ENCODE measurements at regions not wholly inside any gene's neighbourhood (a gene's known extent, or its start where the extent isn't known, plus 50 kb on each side); places are given as distances from the start of the nearest gene placed in this dataset.
A peak's percentile ranks its signal among the peaks of the same experiment; 100 is the strongest.

DNA sequence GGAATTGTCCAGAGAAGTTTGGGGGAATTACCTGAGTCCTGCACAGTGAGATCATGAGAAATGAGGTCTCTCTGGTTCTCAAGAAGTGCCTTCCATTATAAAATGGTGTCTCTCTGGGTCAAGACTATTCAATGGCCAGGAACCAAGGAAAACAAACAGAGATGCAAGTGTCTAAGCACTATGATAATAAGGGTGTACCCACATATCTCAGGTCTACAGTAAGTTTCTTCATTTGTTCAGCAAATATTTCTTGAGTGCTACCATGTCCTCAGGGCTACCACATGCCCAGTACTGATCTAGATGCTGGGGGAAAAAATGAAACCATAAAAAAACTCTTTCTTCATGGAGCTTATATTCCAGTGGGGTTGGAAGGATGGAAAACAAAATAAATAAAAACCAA, 170.0 kb downstream of the ACKR3 start:
- Histone ChIP-seq H3K9me3 (ENCODE audit: control insufficient read depth in 2 of 2, insufficient read depth in 1 of 2, low read depth in 1 of 2, low read length in 1 of 2) (no peaks in the 10 kb centered on the region), H3K4me1 (ENCODE audit: control insufficient read depth in 3 of 3, insufficient read depth in 2 of 3, low read depth in 1 of 3, low read length in 2 of 3) (peaks cover 0 to 6% (median 0%) of the 10 kb centered on the region in 3 donors), H3K27me3 (ENCODE audit: control insufficient read depth in 3 of 3, insufficient read depth in 3 of 3, low read length in 3 of 3) (peaks cover 0 to 3% (median 0%) of the 10 kb centered on the region in 3 donors), H3K36me3 (ENCODE audit: control insufficient read depth in 3 of 3, insufficient read depth in 2 of 3, low read depth in 1 of 3, low read length in 3 of 3) (no peaks in the 10 kb centered on the region), H3K4me3 (ENCODE audit: low read depth in 1 of 3, low read length in 3 of 3) (no peak overlapping the region), H3K27ac (ENCODE audit: low read depth in 1 of 3, low read length in 2 of 3) (no peak overlapping the region)
- DNase-seq, result no peak
- no peak for FAIRE-seq

DNA sequence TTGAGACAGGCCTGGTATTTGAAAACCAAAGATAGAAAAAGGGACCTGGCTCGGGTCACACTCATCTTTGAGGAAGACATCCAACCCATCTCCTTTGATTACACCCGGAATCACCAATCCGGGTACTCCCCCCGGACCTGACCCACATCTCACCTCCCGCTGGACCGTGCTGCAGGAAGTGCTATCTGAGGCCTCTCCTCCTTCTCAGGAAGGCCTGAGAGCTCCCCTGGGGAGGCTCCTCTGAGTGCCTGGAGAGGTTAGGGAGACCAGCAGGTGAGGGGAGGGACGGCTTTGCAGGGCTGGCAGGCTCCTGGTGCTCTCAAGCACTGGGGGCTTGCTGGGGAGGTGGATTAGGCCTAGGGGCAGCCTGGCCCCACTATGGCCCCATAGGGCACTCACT, 170.9 kb downstream of the ACKR3 start:
- Histone ChIP-seq H3K27me3 (ENCODE audit: control insufficient read depth in 3 of 3, insufficient read depth in 3 of 3, low read length in 3 of 3) (peaks cover 0 to 3% (median 0%) of the 10 kb centered on the region in 3 donors), H3K4me1 (ENCODE audit: control insufficient read depth in 3 of 3, insufficient read depth in 2 of 3, low read depth in 1 of 3, low read length in 2 of 3) (peaks cover 0 to 6% (median 0%) of the 10 kb centered on the region in 3 donors), H3K27ac (ENCODE audit: low read depth in 1 of 3, low read length in 2 of 3) (no peak overlapping the region), H3K9me3 (ENCODE audit: control insufficient read depth in 2 of 2, insufficient read depth in 1 of 2, low read depth in 1 of 2, low read length in 1 of 2) (no peaks in the 10 kb centered on the region), H3K36me3 (ENCODE audit: control insufficient read depth in 3 of 3, insufficient read depth in 2 of 3, low read depth in 1 of 3, low read length in 3 of 3) (no peaks in the 10 kb centered on the region), H3K4me3 (ENCODE audit: low read depth in 1 of 3, low read length in 3 of 3) (no peak overlapping the region)
- 81 to 83% (median 82%) methylated on average over 7 of the region's 7 CpGs for WGBS, 3 donors
- FAIRE-seq, result no peak
- no peak for DNase-seq

DNA sequence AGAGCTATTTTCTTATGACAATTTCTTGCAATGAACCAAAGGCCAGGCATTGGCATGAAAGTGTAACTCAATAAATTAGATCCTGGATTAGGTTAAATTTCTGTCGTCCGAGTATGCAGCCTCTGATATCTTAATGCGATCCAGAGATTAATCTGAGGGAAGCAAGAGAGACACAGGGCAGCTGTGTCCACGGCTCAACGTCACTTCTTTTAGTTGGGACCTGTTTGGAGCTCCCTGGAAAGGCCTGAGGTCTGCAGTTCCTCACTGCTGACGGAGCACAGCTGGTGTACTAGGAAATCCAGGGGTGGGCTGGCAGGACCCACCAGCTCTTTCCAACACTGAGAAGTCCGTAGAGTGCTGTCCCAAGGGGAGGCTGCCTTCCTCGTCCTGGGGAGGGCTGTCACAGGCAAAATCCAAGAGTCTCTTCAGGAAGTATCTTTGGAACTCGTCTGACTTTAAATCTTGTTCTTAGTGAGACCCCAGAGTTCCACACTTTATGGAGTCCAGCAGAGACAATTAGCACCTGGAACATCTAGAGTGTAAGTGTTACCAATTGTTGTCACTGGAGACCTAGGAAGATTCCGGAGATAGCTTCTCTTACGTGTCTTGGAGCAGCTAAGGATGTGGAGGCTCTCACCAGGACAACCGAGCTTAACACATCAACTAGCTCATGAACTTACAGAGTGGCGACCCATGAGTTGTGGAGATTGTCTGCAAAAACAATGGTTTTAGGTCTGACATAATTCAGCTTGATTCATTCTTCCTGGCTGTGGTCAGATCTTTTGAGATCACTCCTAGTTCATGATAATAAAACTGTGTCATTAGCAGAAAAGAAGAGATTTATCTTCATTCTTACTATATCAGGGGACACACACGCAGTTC, 173.7 kb downstream of the ACKR3 start:
- WGBS, 3 donors, result 69 to 88% (median 81%) methylated on average over 14 of the region's 14 CpGs
- DNase-seq (no peak), FAIRE-seq (no peak)
- no peak overlapping the region for H3K27ac ChIP-seq (ENCODE audit: low read depth in 1 of 3, low read length in 2 of 3)
- no peaks in the 10 kb centered on the region for H3K36me3 ChIP-seq (ENCODE audit: control insufficient read depth in 3 of 3, insufficient read depth in 2 of 3, low read depth in 1 of 3, low read length in 3 of 3)
- no peaks in the 10 kb centered on the region for H3K9me3 ChIP-seq (ENCODE audit: control insufficient read depth in 2 of 2, insufficient read depth in 1 of 2, low read depth in 1 of 2, low read length in 1 of 2)
- no peaks in the 10 kb centered on the region for H3K27me3 ChIP-seq (ENCODE audit: control insufficient read depth in 3 of 3, insufficient read depth in 3 of 3, low read length in 3 of 3)
- no peaks in the 10 kb centered on the region for H3K4me1 ChIP-seq (ENCODE audit: control insufficient read depth in 3 of 3, insufficient read depth in 2 of 3, low read depth in 1 of 3, low read length in 2 of 3)
- H3K4me3 ChIP-seq (ENCODE audit: low read depth in 1 of 3, low read length in 3 of 3), result no peak overlapping the region

GRCh38 chr2:236743921-236744280, 174.3 kb downstream of the ACKR3 start:
- no peak for DNase-seq
- no peak for FAIRE-seq
- 67 to 77% (median 70%) methylated on average over 1 of the region's 1 CpG for WGBS, 3 donors
- Histone ChIP-seq H3K4me1 (ENCODE audit: control insufficient read depth in 3 of 3, insufficient read depth in 2 of 3, low read depth in 1 of 3, low read length in 2 of 3) (no peaks in the 10 kb centered on the region), H3K36me3 (ENCODE audit: control insufficient read depth in 3 of 3, insufficient read depth in 2 of 3, low read depth in 1 of 3, low read length in 3 of 3) (no peaks in the 10 kb centered on the region), H3K27me3 (ENCODE audit: control insufficient read depth in 3 of 3, insufficient read depth in 3 of 3, low read length in 3 of 3) (no peaks in the 10 kb centered on the region), H3K4me3 (ENCODE audit: low read depth in 1 of 3, low read length in 3 of 3) (no peak overlapping the region), H3K9me3 (ENCODE audit: control insufficient read depth in 2 of 2, insufficient read depth in 1 of 2, low read depth in 1 of 2, low read length in 1 of 2) (no peaks in the 10 kb centered on the region), H3K27ac (ENCODE audit: low read depth in 1 of 3, low read length in 2 of 3) (no peak overlapping the region)

- FAIRE-seq (no peak), DNase-seq (no peak)
- Histone ChIP-seq H3K9me3 (ENCODE audit: control insufficient read depth in 2 of 2, insufficient read depth in 1 of 2, low read depth in 1 of 2, low read length in 1 of 2) (no peaks in the 10 kb centered on the region), H3K27ac (ENCODE audit: low read depth in 1 of 3, low read length in 2 of 3) (no peak overlapping the region), H3K36me3 (ENCODE audit: control insufficient read depth in 3 of 3, insufficient read depth in 2 of 3, low read depth in 1 of 3, low read length in 3 of 3) (no peaks in the 10 kb centered on the region), H3K27me3 (ENCODE audit: control insufficient read depth in 3 of 3, insufficient read depth in 3 of 3, low read length in 3 of 3) (no peaks in the 10 kb centered on the region), H3K4me1 (ENCODE audit: control insufficient read depth in 3 of 3, insufficient read depth in 2 of 3, low read depth in 1 of 3, low read length in 2 of 3) (no peaks in the 10 kb centered on the region), H3K4me3 (ENCODE audit: low read depth in 1 of 3, low read length in 3 of 3) (no peak overlapping the region)
- WGBS, 3 donors, result 70 to 92% (median 86%) methylated on average over 6 of the region's 6 CpGs
Measured at GRCh38 chr2:236744281-236744705, 174.7 kb downstream of the ACKR3 start.

DNA sequence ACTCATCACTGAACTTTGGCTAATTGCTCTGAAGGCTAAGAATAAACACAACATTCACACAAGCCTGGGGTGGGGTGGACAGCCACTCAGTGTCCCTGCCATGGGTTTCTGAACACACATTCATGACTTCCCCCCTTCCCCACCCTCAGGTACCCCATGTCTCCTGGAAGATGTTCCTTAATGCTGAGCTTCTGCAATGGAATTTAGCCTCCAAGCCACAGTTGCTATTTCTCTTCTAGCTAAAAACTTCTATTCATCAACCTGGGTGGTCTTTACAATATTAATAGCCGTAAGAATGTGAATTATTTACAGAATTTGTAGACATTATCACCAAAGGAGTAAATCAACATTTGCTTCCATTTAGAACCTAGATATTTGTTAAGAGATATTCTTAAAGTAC, 175.1 kb downstream of the ACKR3 start:
- 78 to 90% (median 82%) methylated on average over 1 of the region's 1 CpG for WGBS, 3 donors
- Histone ChIP-seq H3K4me1 (ENCODE audit: control insufficient read depth in 3 of 3, insufficient read depth in 2 of 3, low read depth in 1 of 3, low read length in 2 of 3) (no peaks in the 10 kb centered on the region), H3K4me3 (ENCODE audit: low read depth in 1 of 3, low read length in 3 of 3) (no peak overlapping the region), H3K27ac (ENCODE audit: low read depth in 1 of 3, low read length in 2 of 3) (no peak overlapping the region), H3K9me3 (ENCODE audit: control insufficient read depth in 2 of 2, insufficient read depth in 1 of 2, low read depth in 1 of 2, low read length in 1 of 2) (no peaks in the 10 kb centered on the region), H3K27me3 (ENCODE audit: control insufficient read depth in 3 of 3, insufficient read depth in 3 of 3, low read length in 3 of 3) (no peaks in the 10 kb centered on the region), H3K36me3 (ENCODE audit: control insufficient read depth in 3 of 3, insufficient read depth in 2 of 3, low read depth in 1 of 3, low read length in 3 of 3) (no peaks in the 10 kb centered on the region)
- DNase-seq, result no peak
- no peak for FAIRE-seq

DNA sequence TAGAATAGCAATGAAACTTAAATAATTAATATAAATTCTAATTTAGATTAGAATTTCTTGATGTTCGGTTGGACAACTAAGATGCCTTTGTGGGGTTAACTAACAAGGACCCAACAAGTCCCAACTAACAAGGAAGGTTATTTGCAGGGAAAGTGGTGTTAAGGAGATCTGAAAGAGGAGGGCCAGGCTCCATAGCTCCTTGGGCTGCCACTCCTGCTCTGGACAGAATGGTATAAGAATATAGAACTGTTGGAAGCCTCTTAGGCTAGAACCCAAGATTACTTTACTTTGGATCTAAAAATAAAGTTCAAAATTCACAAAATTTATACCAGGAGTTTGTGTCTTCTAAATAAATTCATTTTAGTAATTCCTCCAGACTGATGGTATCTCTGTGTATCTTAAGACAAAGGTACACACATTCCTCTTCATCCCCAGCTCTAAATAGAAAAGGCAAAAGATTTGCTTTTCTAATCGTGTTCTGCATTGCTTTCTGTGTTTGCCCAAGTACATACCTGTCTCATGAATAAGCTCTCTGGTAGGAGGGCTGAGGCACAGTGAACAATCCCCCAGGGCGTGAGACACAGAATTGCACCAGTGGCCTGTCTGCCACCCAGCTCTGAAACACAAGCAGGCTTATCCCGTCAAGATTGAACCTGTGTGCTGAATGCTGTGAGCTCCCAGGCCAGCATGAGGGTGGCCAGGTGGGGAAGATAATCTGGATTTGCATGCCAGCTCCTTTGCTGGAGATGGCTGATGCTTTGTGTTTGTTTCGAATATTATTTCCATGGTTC, 176.0 kb downstream of the ACKR3 start:
- 57 to 73% (median 68%) methylated on average over 5 of the region's 5 CpGs for WGBS, 3 donors
- Histone ChIP-seq H3K27me3 (ENCODE audit: control insufficient read depth in 3 of 3, insufficient read depth in 3 of 3, low read length in 3 of 3) (no peaks in the 10 kb centered on the region), H3K27ac (ENCODE audit: low read depth in 1 of 3, low read length in 2 of 3) (no peak overlapping the region), H3K36me3 (ENCODE audit: control insufficient read depth in 3 of 3, insufficient read depth in 2 of 3, low read depth in 1 of 3, low read length in 3 of 3) (no peaks in the 10 kb centered on the region), H3K9me3 (ENCODE audit: control insufficient read depth in 2 of 2, insufficient read depth in 1 of 2, low read depth in 1 of 2, low read length in 1 of 2) (no peaks in the 10 kb centered on the region), H3K4me3 (ENCODE audit: low read depth in 1 of 3, low read length in 3 of 3) (no peak overlapping the region), H3K4me1 (ENCODE audit: control insufficient read depth in 3 of 3, insufficient read depth in 2 of 3, low read depth in 1 of 3, low read length in 2 of 3) (no peaks in the 10 kb centered on the region)
- DNase-seq (peak in 1 of 2 donors; percentile 33), FAIRE-seq (no peak)

- H3K9me3 ChIP-seq (ENCODE audit: control insufficient read depth in 2 of 2, insufficient read depth in 1 of 2, low read depth in 1 of 2, low read length in 1 of 2), result no peaks in the 10 kb centered on the region
- H3K4me3 ChIP-seq (ENCODE audit: low read depth in 1 of 3, low read length in 3 of 3), result no peak overlapping the region
- H3K27ac ChIP-seq (ENCODE audit: low read depth in 1 of 3, low read length in 2 of 3), result no peak overlapping the region
- FAIRE-seq (no peak), DNase-seq (no peak)
- H3K36me3 ChIP-seq (ENCODE audit: control insufficient read depth in 3 of 3, insufficient read depth in 2 of 3, low read depth in 1 of 3, low read length in 3 of 3), result no peaks in the 10 kb centered on the region
- WGBS, 3 donors, result 90 to 94% (median 93%) methylated on average over 11 of the region's 11 CpGs
- H3K4me1 ChIP-seq (ENCODE audit: control insufficient read depth in 3 of 3, insufficient read depth in 2 of 3, low read depth in 1 of 3, low read length in 2 of 3), result no peaks in the 10 kb centered on the region
- H3K27me3 ChIP-seq (ENCODE audit: control insufficient read depth in 3 of 3, insufficient read depth in 3 of 3, low read length in 3 of 3), result no peaks in the 10 kb centered on the region
Measured at GRCh38 chr2:236746833-236747232, 177.2 kb downstream of the ACKR3 start.

Data from small intestine (tissue), 7 donors.